Mononuclear cell (primary cell): ENCODE measurements at regions not wholly inside any gene's neighbourhood (a gene's known extent, or its start where the extent isn't known, plus 50 kb on each side); places are given as distances from the start of the nearest gene placed in this dataset.
"Not testable (repeated sequence)": the region's sequence is repeated elsewhere in the genome, so short reads cannot be mapped to it uniquely, and the experiment has no call there.

ENCODE experiments used
- H3K27me3 ChIP-seq: 2 replicates; pipeline ENCODE4 v1.6.0; 2011; ENCODE audit warnings: low read length, control low read depth; ENCODE audit not compliant: insufficient read depth
- H3K4me1 ChIP-seq: 2 replicates; pipeline ENCODE4 v1.5.1; 2011; ENCODE audit warnings: mild to moderate bottlenecking, low read length, control low read depth; ENCODE audit not compliant: insufficient read depth
- H3K4me3 ChIP-seq: 2 replicates; pipeline ENCODE4 v1.5.1; 2011; ENCODE audit warnings: mild to moderate bottlenecking, low read length, moderate library complexity
- H3K9me3 ChIP-seq: 2 replicates; pipeline ENCODE4 v1.5.1; 2011; ENCODE audit warnings: low read depth, mild to moderate bottlenecking, control low read depth, low read length

DNA sequence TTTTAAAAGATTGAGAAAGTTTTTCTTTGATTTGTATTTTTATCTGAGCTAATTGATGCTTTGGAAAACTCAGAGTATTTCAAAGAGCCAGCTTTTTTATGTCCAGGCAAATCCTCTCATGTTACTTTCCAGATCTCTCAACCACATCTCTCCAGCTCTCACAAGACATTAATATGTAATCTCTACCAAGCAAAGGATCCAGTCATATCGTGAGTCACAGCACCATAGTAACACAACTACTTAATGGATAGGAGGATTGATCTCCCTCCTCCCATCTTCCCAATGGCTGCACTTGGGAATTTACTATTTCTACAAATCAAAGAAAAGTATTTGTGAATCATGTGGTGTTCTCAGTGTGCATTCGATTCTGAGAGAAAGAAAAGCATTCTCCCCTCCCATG, 63.3 kb downstream of the POU4F1 start:
- no peak overlapping the region for H3K4me3 ChIP-seq
- H3K9me3 ChIP-seq = no peaks in the 10 kb centered on the region
- no peaks in the 10 kb centered on the region for H3K4me1 ChIP-seq
- H3K27me3 ChIP-seq = peaks cover 4% of the 10 kb centered on the region

GRCh38 chr13:78526044-78526443, 77.3 kb downstream of the POU4F1 start:
- H3K4me1 ChIP-seq, H3K9me3 ChIP-seq, H3K4me3 ChIP-seq, H3K27me3 ChIP-seq: not testable (repeated sequence)

GRCh38 chr13:78524936-78525335, 78.4 kb downstream of the POU4F1 start:
- Histone ChIP-seq H3K4me3 (no peak overlapping the region), H3K27me3 (no peaks in the 10 kb centered on the region), H3K9me3 (no peaks in the 10 kb centered on the region), H3K4me1 (no peaks in the 10 kb centered on the region)

DNA sequence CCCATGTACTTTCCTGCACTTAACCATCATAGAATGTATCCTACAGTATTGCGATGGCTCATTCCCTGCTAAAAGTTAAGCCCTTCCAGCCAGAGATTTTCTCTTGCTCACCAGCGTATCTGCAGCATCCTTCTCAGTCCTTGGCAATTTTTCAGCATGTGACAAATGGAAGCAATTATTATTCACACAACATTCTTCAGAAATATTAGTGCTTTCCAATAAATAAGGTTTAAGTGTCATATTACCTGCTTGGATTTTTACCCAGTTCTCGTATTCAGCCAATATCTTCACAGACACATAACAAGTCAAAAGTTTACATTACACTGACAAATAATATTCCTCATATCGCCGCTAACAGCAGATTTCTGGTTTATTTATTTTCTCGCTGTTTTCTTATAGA, 82.3 kb downstream of the POU4F1 start:
- no peaks in the 10 kb centered on the region for H3K9me3 ChIP-seq
- H3K4me3 ChIP-seq = no peak overlapping the region
- no peaks in the 10 kb centered on the region for H3K4me1 ChIP-seq
- no peaks in the 10 kb centered on the region for H3K27me3 ChIP-seq

- Histone ChIP-seq H3K4me1 (no peaks in the 10 kb centered on the region), H3K9me3 (no peaks in the 10 kb centered on the region), H3K4me3 (no peak overlapping the region), H3K27me3 (no peaks in the 10 kb centered on the region)
Measured at GRCh38 chr13:78520425-78520824, 82.9 kb downstream of the POU4F1 start.

- not testable (repeated sequence) for H3K4me1 ChIP-seq, H3K9me3 ChIP-seq, H3K27me3 ChIP-seq, H3K4me3 ChIP-seq
Measured at GRCh38 chr13:78518482-78518881, 84.9 kb downstream of the POU4F1 start.

DNA sequence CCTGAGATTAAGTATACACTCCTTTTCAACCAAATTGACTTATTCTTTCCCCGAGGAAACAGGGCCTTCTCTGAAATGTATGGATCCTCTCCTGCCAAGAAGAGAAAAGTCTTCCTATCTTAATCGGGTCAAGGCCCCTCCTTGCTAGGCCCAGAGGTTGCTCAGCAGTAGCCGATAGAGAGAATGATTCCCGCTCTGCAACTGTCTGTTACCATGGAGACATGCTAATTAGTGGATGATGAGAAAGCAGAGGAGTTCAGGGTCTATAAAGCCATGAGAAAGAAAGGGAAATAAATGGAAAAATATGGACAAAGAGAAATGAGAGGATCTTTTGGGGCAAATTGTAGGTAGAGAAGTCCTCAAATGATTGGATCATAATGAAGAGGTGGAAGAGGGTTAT, 103.5 kb downstream of the POU4F1 start:
- H3K4me3 ChIP-seq = no peak overlapping the region
- H3K27me3 ChIP-seq = no peaks in the 10 kb centered on the region
- no peaks in the 10 kb centered on the region for H3K9me3 ChIP-seq
- no peaks in the 10 kb centered on the region for H3K4me1 ChIP-seq

DNA sequence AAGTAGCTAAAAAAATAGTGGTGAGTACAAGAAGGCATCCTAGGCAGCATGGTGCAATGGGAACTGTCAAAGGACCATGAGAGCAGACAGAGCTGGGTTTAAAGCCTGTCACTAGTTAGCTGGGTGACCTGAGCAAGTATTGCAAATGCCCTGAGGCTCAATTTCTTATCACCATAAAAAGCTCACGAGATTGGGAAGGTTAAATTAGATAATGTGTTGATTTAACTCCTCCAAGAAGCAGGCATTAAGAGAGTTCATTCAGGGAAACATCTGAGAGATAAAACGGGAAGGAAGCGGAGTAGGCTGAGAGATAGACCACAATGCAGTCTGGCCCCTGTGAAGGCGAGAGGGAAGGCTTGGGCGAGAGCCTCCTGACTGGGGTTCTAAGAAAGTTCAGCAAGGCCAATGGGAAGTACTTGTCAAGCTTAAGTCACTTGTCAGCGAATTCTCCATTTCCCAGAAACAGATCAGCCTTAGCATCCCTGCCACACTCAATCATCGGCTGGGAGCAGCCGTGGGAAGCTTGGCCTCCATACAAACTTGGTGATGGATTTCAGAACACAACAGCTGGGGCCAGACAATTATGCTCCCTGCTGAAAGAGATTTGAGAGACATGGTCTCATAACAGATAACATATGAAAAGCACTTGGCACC, 105.5 kb downstream of the POU4F1 start:
- Histone ChIP-seq H3K27me3 (no peaks in the 10 kb centered on the region), H3K4me3 (no peak overlapping the region), H3K4me1 (no peaks in the 10 kb centered on the region), H3K9me3 (peaks cover under 1% of the 10 kb centered on the region)

GRCh38 chr13:78491978-78492377, 111.4 kb downstream of the POU4F1 start:
- Histone ChIP-seq H3K4me3 (no peak overlapping the region), H3K9me3 (peaks cover 6% of the 10 kb centered on the region), H3K4me1 (no peaks in the 10 kb centered on the region), H3K27me3 (no peaks in the 10 kb centered on the region)

GRCh38 chr13:78490225-78490624, 113.1 kb downstream of the POU4F1 start:
- not testable (repeated sequence) for H3K27me3 ChIP-seq, H3K4me3 ChIP-seq, H3K4me1 ChIP-seq, H3K9me3 ChIP-seq

DNA sequence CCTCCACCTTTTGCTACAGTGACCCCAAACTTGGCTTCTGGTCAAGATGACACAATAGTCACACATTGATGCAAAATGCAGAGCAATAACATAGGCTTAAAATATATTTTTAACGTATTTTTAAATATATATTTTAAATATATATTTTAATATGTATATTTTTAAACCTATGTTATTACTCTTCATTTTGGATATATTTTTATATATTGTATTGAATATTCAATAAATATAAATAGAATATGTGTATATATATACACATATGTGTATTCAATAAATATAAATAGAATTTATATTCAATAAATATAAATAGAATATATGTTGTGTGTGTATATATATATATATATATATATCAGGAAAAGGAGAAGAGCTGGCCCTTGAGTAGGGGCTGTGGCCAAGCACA, 115.6 kb downstream of the POU4F1 start:
- H3K4me3 ChIP-seq = no peak overlapping the region
- no peaks in the 10 kb centered on the region for H3K27me3 ChIP-seq
- H3K9me3 ChIP-seq = peaks cover 4% of the 10 kb centered on the region
- H3K4me1 ChIP-seq = no peaks in the 10 kb centered on the region

DNA sequence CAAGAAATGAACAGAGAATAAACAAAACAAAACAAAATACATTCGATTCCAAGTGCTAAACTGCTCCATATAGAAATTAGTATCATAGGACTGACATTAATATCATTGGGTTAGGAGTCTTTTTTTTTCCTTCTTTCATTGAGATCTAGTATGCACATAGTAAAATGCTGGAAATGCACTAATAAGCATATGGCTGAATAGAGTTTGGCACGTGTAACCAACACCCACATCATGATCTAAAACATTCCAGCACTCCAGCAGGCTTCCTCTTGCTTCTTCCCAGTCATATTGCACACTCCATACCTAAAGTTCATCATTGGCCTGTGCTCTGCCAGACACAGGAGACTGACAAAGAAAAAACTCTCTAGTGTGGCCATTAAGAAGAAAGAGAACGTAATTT, 117.5 kb downstream of the POU4F1 start:
- no peak overlapping the region for H3K4me3 ChIP-seq

DNA sequence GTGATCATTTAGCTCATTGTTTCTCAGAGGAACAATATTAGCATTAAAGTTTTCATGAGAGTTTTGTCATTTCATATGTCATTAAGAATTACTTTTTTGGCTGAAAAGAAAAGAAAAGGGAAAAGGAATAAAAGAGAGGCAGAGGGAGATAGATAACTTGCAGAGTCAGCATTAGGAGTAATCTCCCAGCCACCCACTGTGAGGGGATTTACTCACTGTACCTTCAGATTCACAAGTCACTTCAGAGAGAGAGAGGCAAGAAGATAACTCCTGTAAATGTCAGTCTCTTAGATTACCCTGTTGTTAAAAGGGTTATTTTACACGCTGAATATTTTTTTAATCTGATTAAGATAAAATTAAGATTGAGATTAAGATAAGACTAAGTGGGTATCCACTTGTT, 125.2 kb downstream of the POU4F1 start:
- Histone ChIP-seq H3K27me3 (no peaks in the 10 kb centered on the region), H3K4me1 (no peaks in the 10 kb centered on the region), H3K4me3 (no peak overlapping the region)

More for the DNA sequence above, 117.5 kb downstream of the POU4F1 start:
- H3K4me1 ChIP-seq = no peaks in the 10 kb centered on the region
- H3K9me3 ChIP-seq = no peaks in the 10 kb centered on the region
- no peaks in the 10 kb centered on the region for H3K27me3 ChIP-seq

GRCh38 chr13:78476910-78477309, 126.4 kb downstream of the POU4F1 start:
- Histone ChIP-seq H3K4me3 (no peak overlapping the region), H3K4me1 (no peaks in the 10 kb centered on the region), H3K27me3 (no peaks in the 10 kb centered on the region), H3K9me3 (no peaks in the 10 kb centered on the region)

More for the DNA sequence above, 125.2 kb downstream of the POU4F1 start:
- no peaks in the 10 kb centered on the region for H3K9me3 ChIP-seq

GRCh38 chr13:78468621-78469020, 134.7 kb downstream of the POU4F1 start:
- no peak overlapping the region for H3K4me3 ChIP-seq
- H3K9me3 ChIP-seq = no peaks in the 10 kb centered on the region
- no peaks in the 10 kb centered on the region for H3K4me1 ChIP-seq
- H3K27me3 ChIP-seq = no peaks in the 10 kb centered on the region

DNA sequence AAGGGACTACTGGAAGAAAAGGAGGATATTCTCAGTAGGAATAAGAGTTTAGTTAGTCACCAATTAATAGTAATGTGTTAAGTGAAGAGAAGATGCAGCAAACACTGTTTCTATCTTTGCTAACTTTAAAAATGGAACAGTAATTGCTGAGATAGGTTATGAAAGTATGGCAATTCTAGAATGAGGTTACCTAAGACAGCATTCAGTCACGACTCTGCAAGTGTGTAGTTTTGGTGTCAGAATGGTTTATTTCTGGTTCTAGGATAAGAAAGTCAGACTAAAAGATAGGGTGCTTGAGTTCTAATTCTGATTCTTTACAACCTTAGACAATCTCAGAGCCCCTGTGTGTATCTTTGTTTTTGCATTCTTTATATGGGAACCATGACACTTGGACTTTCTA, 138.1 kb downstream of the POU4F1 start:
- H3K4me3 ChIP-seq = no peak overlapping the region
- no peaks in the 10 kb centered on the region for H3K9me3 ChIP-seq
- no peaks in the 10 kb centered on the region for H3K4me1 ChIP-seq
- H3K27me3 ChIP-seq = no peaks in the 10 kb centered on the region
